MCF 10A (cell line): ENCODE measurements at regions not wholly inside any gene's neighbourhood (a gene's known extent, or its start where the extent isn't known, plus 50 kb on each side); places are given as distances from the start of the nearest gene placed in this dataset.

Source experiments
- BruUV-seq: library from RNA; stranded (reverse); fragments of 400-500 nt; replicated peaks from 2 replicates; lab custom pipeline; 2021; lab: Mats Ljungman, UMichigan
- CTCF ChIA-PET: fragments of 300-600 bp; sonication (Branson Sonifier 250); formaldehyde crosslinking; extraction: SDS; loops from one replicate; lab custom pipeline; 2021; ENCODE audit warnings: antibody characterized with exemption, inconsistent platforms; lab: Yijun Ruan, JAX
- POLR2A ChIA-PET: fragments of 300-600, 350-650 bp; sonication (Branson Sonifier 250); formaldehyde crosslinking; extraction: SDS; loops from one replicate; lab custom pipeline; 2020; ENCODE audit warnings: antibody characterized with exemption, inconsistent platforms; lab: Yijun Ruan, JAX
- DNase-seq: peaks from one replicate; pipeline ENCODE4 v3.0.0-alpha.2; 2018; ENCODE audit not compliant: unreplicated experiment
- H3K27ac Mint-ChIP-seq: one replicate; pipeline ENCODE4 v1.8.0; 2022; ENCODE audit warnings: mild to moderate bottlenecking, low read depth, mixed read lengths; ENCODE audit not compliant: unreplicated experiment
- H3K27me3 Mint-ChIP-seq: one replicate; pipeline ENCODE4 v1.8.0; 2022; ENCODE audit warnings: mixed read lengths; ENCODE audit not compliant: insufficient read depth, unreplicated experiment
- H3K36me3 Mint-ChIP-seq: one replicate; pipeline ENCODE4 v1.8.0; 2022; ENCODE audit warnings: mild to moderate bottlenecking, moderate library complexity, mixed read lengths; ENCODE audit not compliant: insufficient read depth, unreplicated experiment
- H3K4me1 Mint-ChIP-seq: one replicate; pipeline ENCODE4 v1.8.0; 2022; ENCODE audit warnings: mixed read lengths; ENCODE audit not compliant: insufficient read depth, unreplicated experiment
- H3K4me3 Mint-ChIP-seq: one replicate; pipeline ENCODE4 v1.8.0; 2022; ENCODE audit warnings: mild to moderate bottlenecking, moderate library complexity, mixed read lengths; ENCODE audit not compliant: unreplicated experiment
- H3K9me3 Mint-ChIP-seq: one replicate; pipeline ENCODE4 v1.8.0; 2022; ENCODE audit warnings: mixed read lengths; ENCODE audit not compliant: unreplicated experiment
- CTCF ChIP-seq: fragments of 200-600 bp; IDR thresholded peaks from one replicate; pipeline ENCODE4 v1.8.0; 2022; ENCODE audit warnings: antibody characterized with exemption, mild to moderate bottlenecking; ENCODE audit not compliant: unreplicated experiment
- intact Hi-C: fragments of 100-400 bp; cut with micrococcal nuclease; formaldehyde crosslinking; loops from 2 replicates; pipeline ENCODE4 v1.14.1; 2022

GRCh38 chr2:185066128-185066527, 467.8 kb downstream of the ZNF804A start:
- Mint-ChIP-seq H3K4me1 (peaks cover 6% of the 10 kb centered on the region), H3K27ac (no peak overlapping the region), H3K36me3 (no peaks in the 10 kb centered on the region), H3K9me3 (no peaks in the 10 kb centered on the region), H3K4me3 (no peak overlapping the region), H3K27me3 (no peaks in the 10 kb centered on the region)
- no TSS peak for BruUV-seq
- ChIA-PET POLR2A (no interaction called here), CTCF (interaction anchor here (1.1 kb wide), 1 partner anchor 10 kb away, joined by 4 read pairs; no protein-coding TSS in a partner anchor)
- DNase-seq, result no peak
- intact Hi-C loops, result no loop called here
- TF ChIP-seq CTCF, result no peak

- POLR2A ChIA-PET, result no interaction called here
- H3K4me1 Mint-ChIP-seq, result peaks cover 6% of the 10 kb centered on the region
- BruUV-seq, result no TSS peak
- TF ChIP-seq CTCF, result no peak
- no peak overlapping the region for H3K4me3 Mint-ChIP-seq
- CTCF ChIA-PET, result no interaction called here
- H3K27me3 Mint-ChIP-seq, result no peaks in the 10 kb centered on the region
- no peak for DNase-seq
- no peaks in the 10 kb centered on the region for H3K36me3 Mint-ChIP-seq
- H3K9me3 Mint-ChIP-seq, result no peaks in the 10 kb centered on the region
- H3K27ac Mint-ChIP-seq, result no peak overlapping the region
- intact Hi-C loops, result no loop called here
Measured at GRCh38 chr2:185069107-185069506, 470.8 kb downstream of the ZNF804A start.

GRCh38 chr2:185074156-185074555, 475.8 kb downstream of the ZNF804A start:
- Mint-ChIP-seq H3K36me3 (no peaks in the 10 kb centered on the region), H3K27ac (no peak overlapping the region), H3K27me3 (no peaks in the 10 kb centered on the region), H3K4me3 (no peak overlapping the region), H3K4me1 (no peaks in the 10 kb centered on the region), H3K9me3 (no peaks in the 10 kb centered on the region)
- intact Hi-C loops, result no loop called here
- no TSS peak for BruUV-seq
- ChIA-PET CTCF (no interaction called here), POLR2A (no interaction called here)
- DNase-seq, result no peak
- TF ChIP-seq CTCF, result no peak

- Mint-ChIP-seq H3K36me3 (no peaks in the 10 kb centered on the region), H3K27ac (no peak overlapping the region), H3K4me1 (no peaks in the 10 kb centered on the region), H3K4me3 (no peak overlapping the region), H3K9me3 (peaks cover 7% of the 10 kb centered on the region), H3K27me3 (no peaks in the 10 kb centered on the region)
- POLR2A ChIA-PET, result no interaction called here
- intact Hi-C loops, result no loop called here
- CTCF ChIA-PET, result no interaction called here
- no peak for TF ChIP-seq CTCF
- BruUV-seq, result no TSS peak
- DNase-seq, result no peak
Measured at GRCh38 chr2:185082749-185083148, 484.4 kb downstream of the ZNF804A start.
